GM19452 (cell line): ENCODE measurements at regions not wholly inside any gene's neighbourhood (a gene's known extent, or its start where the extent isn't known, plus 50 kb on each side); places are given as distances from the start of the nearest gene placed in this dataset.
A peak's percentile ranks its signal among the peaks of the same experiment; 100 is the strongest.
"Not testable (repeated sequence)": the region's sequence is repeated elsewhere in the genome, so short reads cannot be mapped to it uniquely, and the experiment has no call there.

ENCODE experiments used
- ATAC-seq: cut with Tn5 transposase; IDR thresholded peaks from one replicate; pipeline ENCODE4 v1.9.1; 2021; ENCODE audit not compliant: unreplicated experiment

GRCh38 chr2:87258887-87259286, 237.2 kb upstream of the PLGLB1 start:
- not testable (repeated sequence) for ATAC-seq

GRCh38 chr2:87262184-87262702, 240.6 kb upstream of the PLGLB1 start:
- not testable (repeated sequence) for ATAC-seq

GRCh38 chr2:87263868-87264518, 242.3 kb upstream of the PLGLB1 start:
- not testable (repeated sequence) for ATAC-seq

GRCh38 chr2:87275192-87275591, 253.5 kb upstream of the PLGLB1 start:
- not testable (repeated sequence) for ATAC-seq

- not testable (repeated sequence) for ATAC-seq
These were observed 254.5 kb upstream of the PLGLB1 start for GRCh38 chr2:87275974-87276629.

- ATAC-seq, result not testable (repeated sequence)
These were observed 255.0 kb upstream of the PLGLB1 start for GRCh38 chr2:87276673-87277072.

GRCh38 chr2:87277734-87278133, 256.1 kb upstream of the PLGLB1 start:
- ATAC-seq, result not testable (repeated sequence)

GRCh38 chr2:87280596-87281355, 259.1 kb upstream of the PLGLB1 start:
- ATAC-seq, result not testable (repeated sequence)

GRCh38 chr2:87283735-87284470, 262.3 kb upstream of the PLGLB1 start:
- ATAC-seq, result not testable (repeated sequence)

GRCh38 chr2:87284471-87284772, 262.8 kb upstream of the PLGLB1 start:
- not testable (repeated sequence) for ATAC-seq

GRCh38 chr2:87285139-87285538, 263.5 kb upstream of the PLGLB1 start:
- ATAC-seq, result not testable (repeated sequence)

- ATAC-seq, result peak; percentile 86
These were observed 269.1 kb upstream of the PLGLB1 start for GRCh38 chr2:87290566-87291307.

- not testable (repeated sequence) for ATAC-seq
These were observed 270.0 kb upstream of the PLGLB1 start for GRCh38 chr2:87291400-87292200.

- ATAC-seq, result not testable (repeated sequence)
These were observed 272.4 kb upstream of the PLGLB1 start for GRCh38 chr2:87293931-87294594.

- not testable (repeated sequence) for ATAC-seq
These were observed 273.5 kb upstream of the PLGLB1 start for GRCh38 chr2:87295135-87295534.

GRCh38 chr2:87301349-87301748, 279.7 kb upstream of the PLGLB1 start:
- not testable (repeated sequence) for ATAC-seq

GRCh38 chr2:87301871-87302270, 280.2 kb upstream of the PLGLB1 start:
- ATAC-seq, result not testable (repeated sequence)

- not testable (repeated sequence) for ATAC-seq
These were observed 287.0 kb upstream of the PLGLB1 start for GRCh38 chr2:87308621-87309020.

- ATAC-seq, result not testable (repeated sequence)
These were observed 288.1 kb upstream of the PLGLB1 start for GRCh38 chr2:87309785-87310184.
